ENCODE measurements at regions not wholly inside any gene's neighbourhood (a gene's known extent, or its start where the extent isn't known, plus 50 kb on each side); places are given as distances from the start of the nearest gene placed in this dataset.

DNA sequence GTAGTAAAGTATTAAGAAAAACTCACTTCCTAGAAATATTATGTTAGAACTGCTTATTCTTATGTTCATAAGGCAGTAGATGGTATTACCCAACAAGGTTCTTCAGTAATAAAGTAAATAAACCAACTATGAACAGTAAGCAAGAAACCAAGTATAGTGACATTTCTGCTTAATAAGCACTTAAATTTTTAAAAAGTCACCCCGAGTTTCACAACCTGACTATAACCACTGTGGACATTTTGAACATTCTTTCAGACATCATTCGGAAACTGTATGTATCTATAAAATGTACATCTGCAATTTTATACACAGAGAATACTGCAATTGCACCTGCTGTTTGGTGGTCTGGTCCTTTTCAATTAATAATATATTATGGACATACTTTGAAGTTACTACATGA lies 1073.6 kb downstream of the XPNPEP1 start:
- TF ChIP-seq, protein P1, sequence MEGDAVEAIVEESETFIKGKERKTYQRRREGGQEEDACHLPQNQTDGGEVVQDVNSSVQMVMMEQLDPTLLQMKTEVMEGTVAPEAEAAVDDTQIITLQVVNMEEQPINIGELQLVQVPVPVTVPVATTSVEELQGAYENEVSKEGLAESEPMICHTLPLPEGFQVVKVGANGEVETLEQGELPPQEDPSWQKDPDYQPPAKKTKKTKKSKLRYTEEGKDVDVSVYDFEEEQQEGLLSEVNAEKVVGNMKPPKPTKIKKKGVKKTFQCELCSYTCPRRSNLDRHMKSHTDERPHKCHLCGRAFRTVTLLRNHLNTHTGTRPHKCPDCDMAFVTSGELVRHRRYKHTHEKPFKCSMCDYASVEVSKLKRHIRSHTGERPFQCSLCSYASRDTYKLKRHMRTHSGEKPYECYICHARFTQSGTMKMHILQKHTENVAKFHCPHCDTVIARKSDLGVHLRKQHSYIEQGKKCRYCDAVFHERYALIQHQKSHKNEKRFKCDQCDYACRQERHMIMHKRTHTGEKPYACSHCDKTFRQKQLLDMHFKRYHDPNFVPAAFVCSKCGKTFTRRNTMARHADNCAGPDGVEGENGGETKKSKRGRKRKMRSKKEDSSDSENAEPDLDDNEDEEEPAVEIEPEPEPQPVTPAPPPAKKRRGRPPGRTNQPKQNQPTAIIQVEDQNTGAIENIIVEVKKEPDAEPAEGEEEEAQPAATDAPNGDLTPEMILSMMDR (IDR thresholded peaks at IDR 0.05 in 8 of 11, conservative IDR thresholded peaks at IDR 0.05 in 3 of 11), result no peak
- TF ChIP-seq POLR2AphosphoS5 (IDR thresholded peaks at IDR 0.05), result no peak

Measured in spleen (tissue), 7 donors.